ENCODE measurements at regions not wholly inside any gene's neighbourhood (a gene's known extent, or its start where the extent isn't known, plus 50 kb on each side); places are given as distances from the start of the nearest gene placed in this dataset.

- TF ChIP-seq POLR2AphosphoS5 (IDR thresholded peaks at IDR 0.05) (no peak), CTCF (IDR thresholded peaks at IDR 0.05) (no peak), POLR2A (IDR thresholded peaks at IDR 0.05) (no peak), EP300 (IDR thresholded peaks at IDR 0.05) (no peak)
Measured at GRCh38 chr2:228690681-228691080, 509.2 kb upstream of the SPHKAP start.
